Activated naive CD8-positive, alpha-beta T cell treated with anti-CD3 and anti-CD28 coated beads, Interleukin-2, amount 50 U/mL, for 24 hours (primary cell): ENCODE measurements at regions not wholly inside any gene's neighbourhood (a gene's known extent, or its start where the extent isn't known, plus 50 kb on each side); places are given as distances from the start of the nearest gene placed in this dataset.
"Not testable (repeated sequence)": the region's sequence is repeated elsewhere in the genome, so short reads cannot be mapped to it uniquely, and the experiment has no call there.

ENCODE experiments used
- ATAC-seq: fragments of 150-1000 bp; cut with Tn5 transposase; one replicate; pipeline ENCODE4 v1.10.0; 2021
- DNase-seq: peaks from one replicate; pipeline ENCODE4 v3.0.0; 2021
- H3K27ac Mint-ChIP-seq: one replicate; pipeline ENCODE4 v1.8.0; 2021; ENCODE audit warnings: mild to moderate bottlenecking, mixed read lengths
- H3K27me3 Mint-ChIP-seq: one replicate; pipeline ENCODE4 v1.8.0; 2021; ENCODE audit warnings: mixed read lengths
- H3K36me3 Mint-ChIP-seq: one replicate; pipeline ENCODE4 v1.8.0; 2021; ENCODE audit warnings: low read depth, mixed read lengths
- H3K4me1 Mint-ChIP-seq: one replicate; pipeline ENCODE4 v1.8.0; 2021; ENCODE audit warnings: mixed read lengths
- H3K4me3 Mint-ChIP-seq: one replicate; pipeline ENCODE4 v1.8.0; 2021; ENCODE audit warnings: mild to moderate bottlenecking, moderate library complexity, mixed read lengths
- H3K9me3 Mint-ChIP-seq: one replicate; pipeline ENCODE4 v1.8.0; 2021; ENCODE audit warnings: mixed read lengths

GRCh38 chr5:101653996-101654395 lies 642.1 kb downstream of the SLCO4C1 start:
- H3K27ac Mint-ChIP-seq, result no peak overlapping the region
- ATAC-seq, result no peak
- H3K4me1 Mint-ChIP-seq, result no peaks in the 10 kb centered on the region
- H3K27me3 Mint-ChIP-seq, result no peaks in the 10 kb centered on the region
- H3K4me3 Mint-ChIP-seq, result no peak overlapping the region
- no peaks in the 10 kb centered on the region for H3K36me3 Mint-ChIP-seq
- H3K9me3 Mint-ChIP-seq, result no peaks in the 10 kb centered on the region
- DNase-seq, result no peak

- Mint-ChIP-seq H3K9me3 (no peaks in the 10 kb centered on the region), H3K4me3 (no peak overlapping the region), H3K36me3 (no peaks in the 10 kb centered on the region), H3K4me1 (no peaks in the 10 kb centered on the region), H3K27me3 (peaks cover 1% of the 10 kb centered on the region), H3K27ac (no peak overlapping the region)
- no peak for DNase-seq
- no peak for ATAC-seq
These were observed 648.2 kb downstream of the SLCO4C1 start for GRCh38 chr5:101647861-101648260.

- H3K4me1 Mint-ChIP-seq, result no peaks in the 10 kb centered on the region
- no peak overlapping the region for H3K4me3 Mint-ChIP-seq
- H3K27ac Mint-ChIP-seq, result no peak overlapping the region
- H3K9me3 Mint-ChIP-seq, result no peaks in the 10 kb centered on the region
- no peaks in the 10 kb centered on the region for H3K36me3 Mint-ChIP-seq
- ATAC-seq (no peak), DNase-seq (no peak)
- H3K27me3 Mint-ChIP-seq, result peaks cover 1% of the 10 kb centered on the region
These were observed 652.3 kb downstream of the SLCO4C1 start for GRCh38 chr5:101643794-101644193.

DNA sequence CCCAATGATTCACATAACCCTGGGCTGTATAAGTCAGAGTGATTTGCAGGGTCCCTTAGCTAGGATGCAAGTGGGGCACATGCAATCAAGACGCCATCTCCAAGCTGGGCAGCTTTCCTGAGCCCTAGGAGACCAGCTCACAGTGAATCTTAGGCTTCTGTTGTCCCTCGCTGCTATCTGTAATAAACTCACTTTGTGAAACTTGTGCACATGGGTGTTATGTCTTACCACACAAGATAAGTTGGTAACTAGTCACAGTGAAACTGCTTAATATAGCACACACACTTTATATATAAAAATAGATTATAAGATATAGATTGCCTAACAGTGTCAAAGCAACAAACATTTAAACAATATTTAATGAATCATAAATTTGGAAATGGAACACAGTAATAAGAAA lies 658.5 kb downstream of the SLCO4C1 start:
- Mint-ChIP-seq H3K36me3 (no peaks in the 10 kb centered on the region), H3K4me3 (no peak overlapping the region), H3K27ac (no peak overlapping the region), H3K9me3 (no peaks in the 10 kb centered on the region), H3K4me1 (no peaks in the 10 kb centered on the region), H3K27me3 (peaks cover 2% of the 10 kb centered on the region)
- no peak for ATAC-seq
- no peak for DNase-seq

GRCh38 chr5:101627770-101628169 lies 668.3 kb downstream of the SLCO4C1 start:
- H3K4me3 Mint-ChIP-seq, ATAC-seq, H3K27me3 Mint-ChIP-seq, H3K27ac Mint-ChIP-seq, H3K9me3 Mint-ChIP-seq, DNase-seq, H3K36me3 Mint-ChIP-seq, H3K4me1 Mint-ChIP-seq: not testable (repeated sequence)

GRCh38 chr5:101626572-101626971 lies 669.5 kb downstream of the SLCO4C1 start:
- H3K4me3 Mint-ChIP-seq, result no peak overlapping the region
- DNase-seq, result no peak
- peaks cover under 1% of the 10 kb centered on the region for H3K9me3 Mint-ChIP-seq
- no peaks in the 10 kb centered on the region for H3K27me3 Mint-ChIP-seq
- H3K4me1 Mint-ChIP-seq, result no peaks in the 10 kb centered on the region
- ATAC-seq, result no peak
- H3K27ac Mint-ChIP-seq, result no peak overlapping the region
- no peaks in the 10 kb centered on the region for H3K36me3 Mint-ChIP-seq

DNA sequence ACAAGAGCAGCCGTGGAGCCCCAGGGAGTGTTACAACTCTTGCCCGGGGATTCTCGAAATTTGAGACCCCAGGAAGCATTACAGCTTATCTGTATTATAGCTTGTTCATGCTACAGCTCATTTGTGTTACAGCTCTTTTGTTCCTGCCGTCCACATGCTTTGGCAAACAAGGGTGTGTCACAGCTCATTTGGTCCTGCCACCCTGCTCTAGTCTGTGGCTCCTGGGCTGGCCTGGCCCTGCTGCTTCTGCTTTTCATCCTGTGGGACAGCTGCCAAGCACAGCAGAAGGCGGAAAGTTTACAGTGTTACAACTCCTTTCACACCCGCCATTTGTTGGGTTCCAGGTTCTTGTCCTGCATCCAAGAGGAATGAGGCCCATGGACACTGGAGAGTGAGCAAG lies 685.0 kb downstream of the SLCO4C1 start:
- no peaks in the 10 kb centered on the region for H3K27me3 Mint-ChIP-seq
- H3K36me3 Mint-ChIP-seq, result no peaks in the 10 kb centered on the region
- DNase-seq, result no peak
- H3K9me3 Mint-ChIP-seq, result no peaks in the 10 kb centered on the region
- no peak for ATAC-seq
- H3K4me3 Mint-ChIP-seq, result no peak overlapping the region
- H3K27ac Mint-ChIP-seq, result no peak overlapping the region
- no peaks in the 10 kb centered on the region for H3K4me1 Mint-ChIP-seq

DNA sequence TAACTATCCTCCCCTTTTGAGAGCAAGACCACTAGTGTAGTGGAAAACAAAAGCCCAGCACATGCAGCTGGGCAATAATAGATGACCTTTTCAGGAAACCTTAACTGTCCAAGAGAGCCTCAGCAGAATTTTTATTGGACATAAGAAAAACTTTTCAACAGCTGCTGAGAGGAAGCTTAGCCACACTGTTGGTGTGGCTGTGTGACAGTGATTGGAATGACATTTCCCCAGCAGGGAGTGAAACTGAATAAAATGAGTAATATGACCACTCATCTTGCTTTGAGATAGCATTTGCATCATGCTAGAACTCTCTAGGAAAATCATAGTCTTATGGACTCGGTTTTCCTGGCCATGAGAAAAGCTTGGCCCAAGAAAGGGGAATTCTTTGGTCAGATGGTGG lies 687.8 kb downstream of the SLCO4C1 start:
- ATAC-seq, result no peak

DNA sequence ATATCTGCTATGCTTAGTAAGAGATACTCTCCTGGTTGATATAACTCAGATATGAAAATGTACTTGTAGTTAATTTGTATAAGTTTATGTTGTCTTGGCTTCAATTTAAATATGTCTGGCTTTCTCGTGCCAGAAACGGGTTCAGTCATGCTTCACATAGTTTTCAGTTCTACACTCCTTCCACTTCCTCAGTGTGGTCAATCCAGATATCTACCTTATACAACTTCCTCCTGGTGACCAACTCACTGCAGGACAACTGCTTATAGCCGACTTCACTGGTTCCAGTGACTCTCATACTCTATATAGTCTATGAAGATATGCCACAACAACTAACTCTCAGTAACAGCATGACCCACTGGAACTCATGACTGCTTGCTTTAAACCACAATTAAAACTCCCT lies 690.4 kb downstream of the SLCO4C1 start:
- no peaks in the 10 kb centered on the region for H3K27me3 Mint-ChIP-seq
- no peak overlapping the region for H3K27ac Mint-ChIP-seq
- DNase-seq, result no peak
- ATAC-seq, result no peak
- no peaks in the 10 kb centered on the region for H3K4me1 Mint-ChIP-seq
- H3K36me3 Mint-ChIP-seq, result no peaks in the 10 kb centered on the region
- H3K9me3 Mint-ChIP-seq, result no peaks in the 10 kb centered on the region
- H3K4me3 Mint-ChIP-seq, result no peak overlapping the region

More for the DNA sequence above, 687.8 kb downstream of the SLCO4C1 start:
- DNase-seq, result no peak
- Mint-ChIP-seq H3K9me3 (no peaks in the 10 kb centered on the region), H3K27me3 (no peaks in the 10 kb centered on the region), H3K4me3 (no peak overlapping the region), H3K4me1 (no peaks in the 10 kb centered on the region), H3K36me3 (no peaks in the 10 kb centered on the region), H3K27ac (no peak overlapping the region)

GRCh38 chr5:101600614-101601013 lies 695.5 kb downstream of the SLCO4C1 start:
- H3K27ac Mint-ChIP-seq, result no peak overlapping the region
- H3K27me3 Mint-ChIP-seq, result no peaks in the 10 kb centered on the region
- H3K9me3 Mint-ChIP-seq, result peaks cover 11% of the 10 kb centered on the region
- H3K4me3 Mint-ChIP-seq, result no peak overlapping the region
- no peaks in the 10 kb centered on the region for H3K36me3 Mint-ChIP-seq
- DNase-seq, result no peak
- ATAC-seq, result no peak
- no peaks in the 10 kb centered on the region for H3K4me1 Mint-ChIP-seq

GRCh38 chr5:101590384-101590783 lies 687.3 kb upstream of the ST8SIA4 start:
- peaks cover 3% of the 10 kb centered on the region for H3K9me3 Mint-ChIP-seq
- no peaks in the 10 kb centered on the region for H3K27me3 Mint-ChIP-seq
- no peak overlapping the region for H3K27ac Mint-ChIP-seq
- no peaks in the 10 kb centered on the region for H3K4me1 Mint-ChIP-seq
- H3K4me3 Mint-ChIP-seq, result no peak overlapping the region
- no peaks in the 10 kb centered on the region for H3K36me3 Mint-ChIP-seq
- ATAC-seq, result no peak
- no peak for DNase-seq

GRCh38 chr5:101585366-101585765 lies 682.3 kb upstream of the ST8SIA4 start:
- H3K9me3 Mint-ChIP-seq, result no peaks in the 10 kb centered on the region
- H3K36me3 Mint-ChIP-seq, result no peaks in the 10 kb centered on the region
- no peaks in the 10 kb centered on the region for H3K4me1 Mint-ChIP-seq
- DNase-seq (no peak), ATAC-seq (no peak)
- H3K27me3 Mint-ChIP-seq, result no peaks in the 10 kb centered on the region
- no peak overlapping the region for H3K4me3 Mint-ChIP-seq
- no peak overlapping the region for H3K27ac Mint-ChIP-seq

GRCh38 chr5:101580591-101580990 lies 677.5 kb upstream of the ST8SIA4 start:
- no peak for ATAC-seq
- H3K4me1 Mint-ChIP-seq, result no peaks in the 10 kb centered on the region
- H3K27me3 Mint-ChIP-seq, result no peaks in the 10 kb centered on the region
- H3K4me3 Mint-ChIP-seq, result no peak overlapping the region
- no peak for DNase-seq
- no peak overlapping the region for H3K27ac Mint-ChIP-seq
- H3K9me3 Mint-ChIP-seq, result peaks cover 3% of the 10 kb centered on the region
- no peaks in the 10 kb centered on the region for H3K36me3 Mint-ChIP-seq

GRCh38 chr5:101574017-101574416 lies 670.9 kb upstream of the ST8SIA4 start:
- H3K9me3 Mint-ChIP-seq, result peaks cover 3% of the 10 kb centered on the region
- no peaks in the 10 kb centered on the region for H3K27me3 Mint-ChIP-seq
- H3K36me3 Mint-ChIP-seq, result no peaks in the 10 kb centered on the region
- H3K4me1 Mint-ChIP-seq, result no peaks in the 10 kb centered on the region
- DNase-seq, result no peak
- H3K4me3 Mint-ChIP-seq, result no peak overlapping the region
- H3K27ac Mint-ChIP-seq, result no peak overlapping the region
- ATAC-seq, result no peak

- no peak overlapping the region for H3K27ac Mint-ChIP-seq
- ATAC-seq (no peak), DNase-seq (no peak)
- no peaks in the 10 kb centered on the region for H3K27me3 Mint-ChIP-seq
- no peaks in the 10 kb centered on the region for H3K36me3 Mint-ChIP-seq
- peaks cover 4% of the 10 kb centered on the region for H3K9me3 Mint-ChIP-seq
- no peak overlapping the region for H3K4me3 Mint-ChIP-seq
- no peaks in the 10 kb centered on the region for H3K4me1 Mint-ChIP-seq
These were observed 657.9 kb upstream of the ST8SIA4 start for GRCh38 chr5:101561018-101561417.

- Mint-ChIP-seq H3K9me3 (no peaks in the 10 kb centered on the region), H3K27ac (no peak overlapping the region), H3K4me1 (no peaks in the 10 kb centered on the region), H3K27me3 (no peaks in the 10 kb centered on the region), H3K4me3 (no peak overlapping the region), H3K36me3 (no peaks in the 10 kb centered on the region)
- no peak for ATAC-seq
- DNase-seq, result no peak
These were observed 640.7 kb upstream of the ST8SIA4 start for GRCh38 chr5:101543780-101544179.
